IMR-90 (cell line): ENCODE measurements at regions not wholly inside any gene's neighbourhood (a gene's known extent, or its start where the extent isn't known, plus 50 kb on each side); places are given as distances from the start of the nearest gene placed in this dataset.

Experiments used
- BHLHE40 ChIP-seq: fragments of 150-350 bp; IDR thresholded peaks from 2 replicates; pipeline ENCODE4 v1.6.1; 2016; ENCODE audit warnings: mild to moderate bottlenecking, low read depth, low read length
- CEBPB ChIP-seq: IDR thresholded peaks from 2 replicates; pipeline ENCODE4 v1.6.1; 2012; ENCODE audit warnings: low read depth, low read length, improper control_type of control experiment
- CHD1 ChIP-seq: IDR thresholded peaks from 2 replicates; pipeline ENCODE4 v1.6.1; 2012; ENCODE audit warnings: low read depth, low read length, improper control_type of control experiment
- MAZ ChIP-seq: IDR thresholded peaks from 2 replicates; pipeline ENCODE4 v1.6.1; 2012; ENCODE audit warnings: low read depth, mild to moderate bottlenecking, low read length, improper control_type of control experiment, moderate library complexity, borderline replicate concordance
- MXI1 ChIP-seq: IDR thresholded peaks from 2 replicates; pipeline ENCODE4 v1.6.1; 2012; ENCODE audit warnings: low read depth, mild to moderate bottlenecking, low read length, moderate library complexity, borderline replicate concordance
- NFE2L2 ChIP-seq: fragments of 150-350 bp; IDR thresholded peaks from 2 replicates; pipeline ENCODE4 v1.6.1; 2016; ENCODE audit warnings: low read depth, mild to moderate bottlenecking, low read length
- POLR2A ChIP-seq: IDR thresholded peaks from 2 replicates; pipeline ENCODE4 v1.6.1; 2012; ENCODE audit warnings: mild to moderate bottlenecking, low read depth, low read length
- RAD21 ChIP-seq: IDR thresholded peaks from 2 replicates; pipeline ENCODE4 v1.6.1; 2012; ENCODE audit warnings: low read length, improper control_type of control experiment
- RCOR1 ChIP-seq: IDR thresholded peaks from 2 replicates; pipeline ENCODE4 v1.6.1; 2012; ENCODE audit warnings: mild to moderate bottlenecking, low read length, improper control_type of control experiment; ENCODE audit not compliant: insufficient replicate concordance
- RFX5 ChIP-seq: IDR thresholded peaks from 2 replicates; pipeline ENCODE4 v1.8.0; 2012; ENCODE audit warnings: low read depth, mild to moderate bottlenecking, low read length, moderate library complexity
- SMC3 ChIP-seq: fragments of 150-350 bp; IDR thresholded peaks from 2 replicates; pipeline ENCODE4 v1.6.1; 2016; ENCODE audit warnings: low read depth, mild to moderate bottlenecking, antibody characterized with exemption, low read length, moderate library complexity
- TF ChIP-seq, protein P1 (sequence below): conservative IDR thresholded peaks from 2 replicates; pipeline ENCODE4 v1.5.1; 2012; ENCODE audit warnings: mild to moderate bottlenecking, low read depth, low read length, improper control_type of control experiment
- TF ChIP-seq, protein P2 (sequence below): fragments of 150-350 bp; IDR thresholded peaks from 2 replicates; pipeline ENCODE4 v1.6.1; 2017; ENCODE audit warnings: mild to moderate bottlenecking, antibody characterized with exemption, low read length, low read depth

DNA sequence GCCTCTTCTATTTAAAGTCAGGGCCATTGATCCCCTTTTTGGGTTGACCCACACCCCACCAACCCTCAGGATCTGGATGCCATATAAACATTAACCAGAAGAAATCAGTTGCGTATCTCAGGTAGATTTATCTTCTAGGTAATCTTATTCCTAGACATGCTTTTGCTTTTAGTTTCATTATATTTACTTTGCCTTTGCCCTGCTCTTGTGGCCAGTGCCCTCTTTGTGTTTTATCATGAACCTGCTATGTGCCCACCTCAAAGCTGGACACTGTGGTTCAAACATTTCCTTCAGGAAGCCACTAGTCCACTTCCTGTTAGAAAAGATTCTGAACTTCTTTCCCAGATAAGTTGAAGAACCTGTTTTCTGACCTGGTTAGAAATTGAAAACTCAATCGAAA lies 117.4 kb upstream of the EDNRA start:
- TF ChIP-seq, protein P1, sequence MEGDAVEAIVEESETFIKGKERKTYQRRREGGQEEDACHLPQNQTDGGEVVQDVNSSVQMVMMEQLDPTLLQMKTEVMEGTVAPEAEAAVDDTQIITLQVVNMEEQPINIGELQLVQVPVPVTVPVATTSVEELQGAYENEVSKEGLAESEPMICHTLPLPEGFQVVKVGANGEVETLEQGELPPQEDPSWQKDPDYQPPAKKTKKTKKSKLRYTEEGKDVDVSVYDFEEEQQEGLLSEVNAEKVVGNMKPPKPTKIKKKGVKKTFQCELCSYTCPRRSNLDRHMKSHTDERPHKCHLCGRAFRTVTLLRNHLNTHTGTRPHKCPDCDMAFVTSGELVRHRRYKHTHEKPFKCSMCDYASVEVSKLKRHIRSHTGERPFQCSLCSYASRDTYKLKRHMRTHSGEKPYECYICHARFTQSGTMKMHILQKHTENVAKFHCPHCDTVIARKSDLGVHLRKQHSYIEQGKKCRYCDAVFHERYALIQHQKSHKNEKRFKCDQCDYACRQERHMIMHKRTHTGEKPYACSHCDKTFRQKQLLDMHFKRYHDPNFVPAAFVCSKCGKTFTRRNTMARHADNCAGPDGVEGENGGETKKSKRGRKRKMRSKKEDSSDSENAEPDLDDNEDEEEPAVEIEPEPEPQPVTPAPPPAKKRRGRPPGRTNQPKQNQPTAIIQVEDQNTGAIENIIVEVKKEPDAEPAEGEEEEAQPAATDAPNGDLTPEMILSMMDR: no peak
- TF ChIP-seq RAD21 (no peak), MXI1 (no peak), CEBPB (no peak), POLR2A (no peak), CHD1 (no peak), RCOR1 (no peak), BHLHE40 (no peak), RFX5 (no peak), SMC3 (no peak), NFE2L2 (no peak), MAZ (no peak)
- TF ChIP-seq, protein P2, sequence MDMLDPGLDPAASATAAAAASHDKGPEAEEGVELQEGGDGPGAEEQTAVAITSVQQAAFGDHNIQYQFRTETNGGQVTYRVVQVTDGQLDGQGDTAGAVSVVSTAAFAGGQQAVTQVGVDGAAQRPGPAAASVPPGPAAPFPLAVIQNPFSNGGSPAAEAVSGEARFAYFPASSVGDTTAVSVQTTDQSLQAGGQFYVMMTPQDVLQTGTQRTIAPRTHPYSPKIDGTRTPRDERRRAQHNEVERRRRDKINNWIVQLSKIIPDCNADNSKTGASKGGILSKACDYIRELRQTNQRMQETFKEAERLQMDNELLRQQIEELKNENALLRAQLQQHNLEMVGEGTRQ: no peak
